Right lobe of liver (tissue), 6 donors: ENCODE measurements at regions not wholly inside any gene's neighbourhood (a gene's known extent, or its start where the extent isn't known, plus 50 kb on each side); places are given as distances from the start of the nearest gene placed in this dataset.

Experiments
- ATAC-seq, 4 donors: fragments of 200-7000 bp; cut with Tn5 transposase; one replicate each; pipeline ENCODE4 v1.9.1; 2020; ENCODE audit warnings: mild to moderate bottlenecking in 4 of 4, moderate library complexity in 4 of 4
- DNase-seq, 3 donors: peaks; one replicate each; pipeline ENCODE4 v3.0.0-alpha.2; 2020
- H3K27ac ChIP-seq, 3 donors: fragments of 200-600 bp; one replicate each; pipeline ENCODE4 v1.8.0; 2022
- H3K27me3 ChIP-seq, 2 donors: fragments of 200-600 bp; one replicate each; pipeline ENCODE4 v1.8.0; 2022
- H3K36me3 ChIP-seq, 4 donors: fragments of 200-600 bp; sonication (generic) in 1 of 4; one replicate each; pipeline versions ENCODE4 v1.5.1 to v1.8.0; 2017 to 2022; ENCODE audit warnings: control low read depth in 1 of 4
- H3K4me1 ChIP-seq, 4 donors: fragments of 200-600 bp; sonication (generic) in 1 of 4; one replicate each; pipeline versions ENCODE4 v1.5.1 to v1.8.0; 2017 to 2022; ENCODE audit warnings: control low read depth in 1 of 4
- H3K4me3 ChIP-seq, 3 donors: fragments of 200-600 bp; one replicate each; pipeline ENCODE4 v1.8.0; 2022
- H3K9me3 ChIP-seq, 4 donors: fragments of 200-600 bp; sonication (generic) in 1 of 4; one replicate each; pipeline versions ENCODE4 v1.5.1 to v1.8.0; 2017 to 2022; ENCODE audit warnings: control low read depth in 1 of 4
- POLR2A ChIP-seq: fragments of 450-650 bp; IDR thresholded peaks from one replicate; pipeline ENCODE4 v1.6.1; 2017; ENCODE audit warnings: antibody characterized with exemption, mild to moderate bottlenecking
- WGBS: methylation state at CpG from one replicate; pipeline ENCODE4 v1.1.6; 2018; ENCODE audit warnings: low coverage, low lambda C conversion rate; ENCODE audit not compliant: insufficient coverage; ENCODE audit errors: missing lambda C conversion rate; 5-methylcytosine and 5-hydroxymethylcytosine counted together
- intact Hi-C, 2 donors: fragments of 100-400 bp; cut with DNase I; formaldehyde crosslinking; loops; one replicate each; pipeline versions ENCODE4 v1.11.2 to v1.14.1; 2022
- TF ChIP-seq, protein P1 (sequence below), 4 donors: fragments of 200-600 bp in 3 of 4; fragments of 450-650 bp in 1 of 4; IDR thresholded peaks; one replicate each; pipeline versions ENCODE4 v1.5.1 to v1.8.0; 2016 to 2022; ENCODE audit warnings: antibody characterized with exemption in 4 of 4, mild to moderate bottlenecking in 2 of 4
- donor health status: DM: no; HTN: yes; CAD: no.
- donor health status: DM: no; HTN: no; CAD: no.
- donor health status: DM: no; HTN: no; CAD: no.
- donor health status: DM: no; HTN: yes; CAD: no.
- donor health status: DM: no; HTN: yes; CAD: no.

DNA sequence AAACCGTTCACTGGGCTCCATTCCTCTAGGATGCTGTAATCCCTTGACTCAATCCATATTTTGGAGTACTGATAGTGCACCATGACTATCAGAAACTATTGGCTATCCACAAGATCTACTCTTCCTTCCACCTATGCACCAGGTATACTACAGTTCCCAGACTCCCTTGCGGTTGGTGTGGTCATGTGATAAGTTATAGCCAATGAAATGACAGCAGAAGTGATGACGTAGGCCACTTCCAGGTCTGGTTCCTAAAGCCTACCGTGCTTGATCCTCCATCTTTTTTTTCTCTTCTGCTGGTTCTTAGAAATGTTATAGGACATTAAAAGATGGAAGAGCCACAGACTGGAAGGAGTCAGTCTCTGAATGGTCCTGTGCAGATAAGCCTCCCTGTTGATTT, 278.8 kb upstream of the C16orf82 start:
- TF ChIP-seq POLR2A, result no peak
- TF ChIP-seq, protein P1, sequence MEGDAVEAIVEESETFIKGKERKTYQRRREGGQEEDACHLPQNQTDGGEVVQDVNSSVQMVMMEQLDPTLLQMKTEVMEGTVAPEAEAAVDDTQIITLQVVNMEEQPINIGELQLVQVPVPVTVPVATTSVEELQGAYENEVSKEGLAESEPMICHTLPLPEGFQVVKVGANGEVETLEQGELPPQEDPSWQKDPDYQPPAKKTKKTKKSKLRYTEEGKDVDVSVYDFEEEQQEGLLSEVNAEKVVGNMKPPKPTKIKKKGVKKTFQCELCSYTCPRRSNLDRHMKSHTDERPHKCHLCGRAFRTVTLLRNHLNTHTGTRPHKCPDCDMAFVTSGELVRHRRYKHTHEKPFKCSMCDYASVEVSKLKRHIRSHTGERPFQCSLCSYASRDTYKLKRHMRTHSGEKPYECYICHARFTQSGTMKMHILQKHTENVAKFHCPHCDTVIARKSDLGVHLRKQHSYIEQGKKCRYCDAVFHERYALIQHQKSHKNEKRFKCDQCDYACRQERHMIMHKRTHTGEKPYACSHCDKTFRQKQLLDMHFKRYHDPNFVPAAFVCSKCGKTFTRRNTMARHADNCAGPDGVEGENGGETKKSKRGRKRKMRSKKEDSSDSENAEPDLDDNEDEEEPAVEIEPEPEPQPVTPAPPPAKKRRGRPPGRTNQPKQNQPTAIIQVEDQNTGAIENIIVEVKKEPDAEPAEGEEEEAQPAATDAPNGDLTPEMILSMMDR (IDR thresholded peaks at IDR 0.05), result no peak
- H3K4me1 ChIP-seq, result no peaks in the 10 kb centered on the region
- no peaks in the 10 kb centered on the region for H3K27me3 ChIP-seq
- no peaks in the 10 kb centered on the region for H3K9me3 ChIP-seq
- DNase-seq, result no peak
- no peak for ATAC-seq
- no peak overlapping the region for H3K27ac ChIP-seq
- H3K36me3 ChIP-seq, result no peaks in the 10 kb centered on the region
- intact Hi-C loops, result no loop called here
- no peak overlapping the region for H3K4me3 ChIP-seq
- 25% methylated on average over 4 of the region's 4 CpGs for WGBS

DNA sequence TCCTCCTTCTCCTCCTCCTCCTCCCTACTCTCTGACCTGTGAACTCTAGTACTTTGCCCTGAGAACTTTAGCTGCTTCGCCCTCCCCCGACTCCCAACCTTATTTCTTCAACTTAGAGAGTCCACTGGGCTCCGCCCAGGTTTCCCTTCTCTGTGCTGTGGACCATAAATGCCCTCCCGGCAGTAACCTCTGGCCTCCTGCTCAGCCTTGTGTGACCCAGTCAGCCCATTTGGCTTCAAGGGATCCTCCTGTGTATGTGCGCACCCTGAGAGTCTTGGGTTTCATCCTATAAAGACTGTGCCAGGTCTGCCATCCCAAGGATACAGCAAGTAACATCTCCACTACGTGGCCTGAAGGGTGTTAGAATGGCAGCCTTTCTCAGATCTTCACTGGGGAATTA, 275.6 kb upstream of the C16orf82 start:
- no peak overlapping the region for H3K27ac ChIP-seq
- no peak for DNase-seq
- 41% methylated on average over 6 of the region's 6 CpGs for WGBS

DNA sequence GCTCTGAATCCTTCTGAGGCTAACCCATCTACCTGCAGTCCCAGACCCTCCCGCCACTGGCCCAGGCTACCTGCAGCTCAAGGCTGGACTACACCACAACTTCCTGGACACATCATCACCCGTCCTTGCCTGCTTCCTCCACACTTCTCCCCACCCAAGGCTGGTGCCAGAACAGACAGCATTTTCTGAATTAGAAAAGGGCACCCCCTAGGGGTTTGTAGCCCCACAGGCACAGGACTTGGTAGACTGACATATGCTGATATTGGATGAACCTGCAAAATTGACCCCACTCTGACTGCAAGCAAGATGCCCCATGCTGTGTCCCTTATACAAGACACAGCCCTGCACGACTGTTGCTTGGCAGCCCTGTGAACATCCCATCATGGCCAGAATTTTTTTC, 271.5 kb upstream of the C16orf82 start:
- ATAC-seq (no peak), DNase-seq (no peak)
- TF ChIP-seq, protein P1 (IDR thresholded peaks at IDR 0.05), result no peak
- no peaks in the 10 kb centered on the region for H3K36me3 ChIP-seq
- intact Hi-C loops, result no loop called here
- 13% methylated on average over 3 of the region's 3 CpGs for WGBS
- H3K4me3 ChIP-seq, result no peak overlapping the region
- H3K4me1 ChIP-seq, result no peaks in the 10 kb centered on the region
- no peaks in the 10 kb centered on the region for H3K9me3 ChIP-seq
- no peak overlapping the region for H3K27ac ChIP-seq
- H3K27me3 ChIP-seq, result no peaks in the 10 kb centered on the region

More for the DNA sequence above, 275.6 kb upstream of the C16orf82 start:
- Histone ChIP-seq H3K9me3 (no peaks in the 10 kb centered on the region), H3K27me3 (no peaks in the 10 kb centered on the region), H3K36me3 (no peaks in the 10 kb centered on the region), H3K4me1 (no peaks in the 10 kb centered on the region), H3K4me3 (no peak overlapping the region)
- ATAC-seq, result no peak
- intact Hi-C loops, result no loop called here
- no peak for TF ChIP-seq POLR2A
- TF ChIP-seq, protein P1 (IDR thresholded peaks at IDR 0.05), result no peak

DNA sequence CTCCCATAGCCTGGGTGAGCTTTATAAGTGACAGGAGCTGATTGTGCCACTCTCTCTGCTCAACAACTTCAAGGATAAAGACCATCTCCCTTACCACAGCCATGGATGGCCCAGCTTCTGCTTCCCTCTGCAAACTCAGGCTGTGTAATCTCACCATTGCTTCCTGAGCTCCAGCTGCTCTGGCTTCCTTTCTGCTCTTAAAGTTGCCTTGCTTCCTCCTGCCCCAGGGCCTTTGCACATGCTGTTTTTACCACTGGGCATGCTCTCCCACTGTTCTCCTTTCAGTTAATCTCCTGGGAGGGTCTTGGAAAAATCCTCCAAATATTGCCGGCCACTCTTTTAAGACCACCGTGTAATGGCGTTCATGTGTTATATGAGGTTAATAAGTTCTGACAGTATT, 265.1 kb upstream of the C16orf82 start:
- 75% methylated on average over 3 of the region's 3 CpGs for WGBS
- DNase-seq, result no peak
- intact Hi-C loops, result no loop called here
- Histone ChIP-seq H3K4me3 (no peak overlapping the region), H3K27ac (no peak overlapping the region), H3K4me1 (no peaks in the 10 kb centered on the region), H3K27me3 (no peaks in the 10 kb centered on the region), H3K9me3 (no peaks in the 10 kb centered on the region), H3K36me3 (no peaks in the 10 kb centered on the region)
- TF ChIP-seq, protein P1 (IDR thresholded peaks at IDR 0.05), result no peak
- no peak for TF ChIP-seq POLR2A
- no peak for ATAC-seq

DNA sequence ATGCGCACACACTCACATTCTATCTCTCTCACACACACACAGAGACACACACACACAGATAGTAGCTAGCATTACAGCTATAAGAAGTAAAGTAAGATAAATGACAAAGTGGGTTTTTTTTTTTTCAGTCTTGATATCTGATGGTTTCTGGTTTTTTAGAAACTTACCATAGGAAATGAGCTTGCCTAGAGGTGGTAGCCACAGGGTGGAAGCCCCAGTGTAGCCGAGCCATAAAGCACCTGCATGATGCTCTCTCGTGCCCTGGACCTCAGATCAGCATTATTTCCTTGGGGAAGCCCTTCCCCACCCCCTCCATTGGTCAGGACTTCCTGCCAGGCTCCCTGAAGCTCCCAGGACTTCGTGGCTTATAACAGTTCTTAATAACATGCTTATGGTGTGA, 264.3 kb upstream of the C16orf82 start:
- no peaks in the 10 kb centered on the region for H3K36me3 ChIP-seq
- no peak overlapping the region for H3K27ac ChIP-seq
- H3K4me1 ChIP-seq, result no peaks in the 10 kb centered on the region
- H3K27me3 ChIP-seq, result no peaks in the 10 kb centered on the region
- ATAC-seq, result no peak
- 18% methylated on average over 4 of the region's 4 CpGs for WGBS
- intact Hi-C loops, result no loop called here
- TF ChIP-seq, protein P1 (IDR thresholded peaks at IDR 0.05), result no peak
- TF ChIP-seq POLR2A, result no peak
- no peaks in the 10 kb centered on the region for H3K9me3 ChIP-seq
- H3K4me3 ChIP-seq, result no peak overlapping the region
- no peak for DNase-seq
